BE2C (cell line): ENCODE measurements at regions not wholly inside any gene's neighbourhood (a gene's known extent, or its start where the extent isn't known, plus 50 kb on each side); places are given as distances from the start of the nearest gene placed in this dataset.
"Not testable (repeated sequence)": the region's sequence is repeated elsewhere in the genome, so short reads cannot be mapped to it uniquely, and the experiment has no call there.

ENCODE experiments used
- DNase-seq: peaks from one replicate; pipeline ENCODE4 v3.0.0-alpha.2; 2020
- H3K27me3 ChIP-seq: fragments of 250-450 bp; sonication (Bioruptor Pico); 2 replicates; pipeline ENCODE4 v1.5.1; 2020; ENCODE audit warnings: mild to moderate bottlenecking
- H3K36me3 ChIP-seq: fragments of 250-450 bp; sonication (Bioruptor Pico); 2 replicates; pipeline ENCODE4 v1.5.1; 2020; ENCODE audit warnings: mild to moderate bottlenecking
- H3K4me1 ChIP-seq: fragments of 250-450 bp; sonication (Bioruptor Pico); 2 replicates; pipeline ENCODE4 v1.5.1; 2020
- H3K4me3 ChIP-seq: 2 replicates; pipeline ENCODE4 v1.5.1; 2011; ENCODE audit warnings: low read depth, low read length
- H3K9me3 ChIP-seq: fragments of 250-450 bp; sonication (Bioruptor Pico); 2 replicates; pipeline ENCODE4 v1.5.1; 2020
- TF ChIP-seq, protein P1 (sequence below): IDR thresholded peaks from 2 replicates; pipeline ENCODE4 v1.5.1; 2012; ENCODE audit warnings: mild to moderate bottlenecking, low read depth, low read length

- Histone ChIP-seq H3K27me3 (peaks cover 8% of the 10 kb centered on the region; the same call in 1 of the 2 replicates), H3K9me3 (no peaks in the 10 kb centered on the region), H3K36me3 (no peaks in the 10 kb centered on the region), H3K4me1 (no peaks in the 10 kb centered on the region), H3K4me3 (no peak overlapping the region)
- TF ChIP-seq, protein P1, sequence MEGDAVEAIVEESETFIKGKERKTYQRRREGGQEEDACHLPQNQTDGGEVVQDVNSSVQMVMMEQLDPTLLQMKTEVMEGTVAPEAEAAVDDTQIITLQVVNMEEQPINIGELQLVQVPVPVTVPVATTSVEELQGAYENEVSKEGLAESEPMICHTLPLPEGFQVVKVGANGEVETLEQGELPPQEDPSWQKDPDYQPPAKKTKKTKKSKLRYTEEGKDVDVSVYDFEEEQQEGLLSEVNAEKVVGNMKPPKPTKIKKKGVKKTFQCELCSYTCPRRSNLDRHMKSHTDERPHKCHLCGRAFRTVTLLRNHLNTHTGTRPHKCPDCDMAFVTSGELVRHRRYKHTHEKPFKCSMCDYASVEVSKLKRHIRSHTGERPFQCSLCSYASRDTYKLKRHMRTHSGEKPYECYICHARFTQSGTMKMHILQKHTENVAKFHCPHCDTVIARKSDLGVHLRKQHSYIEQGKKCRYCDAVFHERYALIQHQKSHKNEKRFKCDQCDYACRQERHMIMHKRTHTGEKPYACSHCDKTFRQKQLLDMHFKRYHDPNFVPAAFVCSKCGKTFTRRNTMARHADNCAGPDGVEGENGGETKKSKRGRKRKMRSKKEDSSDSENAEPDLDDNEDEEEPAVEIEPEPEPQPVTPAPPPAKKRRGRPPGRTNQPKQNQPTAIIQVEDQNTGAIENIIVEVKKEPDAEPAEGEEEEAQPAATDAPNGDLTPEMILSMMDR: no peak
- no peak for DNase-seq
Measured at GRCh38 chr11:110347660-110348059, 51.2 kb upstream of the RDX start.

- no peak for DNase-seq
- Histone ChIP-seq H3K4me1 (no peaks in the 10 kb centered on the region), H3K36me3 (no peaks in the 10 kb centered on the region), H3K27me3 (peaks cover 8% of the 10 kb centered on the region; the same call in 1 of the 2 replicates), H3K4me3 (no peak overlapping the region), H3K9me3 (no peaks in the 10 kb centered on the region)
- TF ChIP-seq, protein P1: no peak
Measured at GRCh38 chr11:110349138-110349996, 53.0 kb upstream of the RDX start.

- not testable (repeated sequence) for H3K36me3 ChIP-seq, DNase-seq, H3K9me3 ChIP-seq, H3K27me3 ChIP-seq, H3K4me3 ChIP-seq, H3K4me1 ChIP-seq
Measured at GRCh38 chr11:110349997-110350383, 53.6 kb upstream of the RDX start.

GRCh38 chr11:110355011-110355744 is 58.8 kb upstream of the RDX start:
- Histone ChIP-seq H3K27me3 (peaks cover 4% of the 10 kb centered on the region; the same call in 1 of the 2 replicates), H3K9me3 (no peaks in the 10 kb centered on the region), H3K36me3 (no peaks in the 10 kb centered on the region), H3K4me1 (no peaks in the 10 kb centered on the region), H3K4me3 (no peak overlapping the region)
- TF ChIP-seq, protein P1: no peak
- DNase-seq: no peak

DNA sequence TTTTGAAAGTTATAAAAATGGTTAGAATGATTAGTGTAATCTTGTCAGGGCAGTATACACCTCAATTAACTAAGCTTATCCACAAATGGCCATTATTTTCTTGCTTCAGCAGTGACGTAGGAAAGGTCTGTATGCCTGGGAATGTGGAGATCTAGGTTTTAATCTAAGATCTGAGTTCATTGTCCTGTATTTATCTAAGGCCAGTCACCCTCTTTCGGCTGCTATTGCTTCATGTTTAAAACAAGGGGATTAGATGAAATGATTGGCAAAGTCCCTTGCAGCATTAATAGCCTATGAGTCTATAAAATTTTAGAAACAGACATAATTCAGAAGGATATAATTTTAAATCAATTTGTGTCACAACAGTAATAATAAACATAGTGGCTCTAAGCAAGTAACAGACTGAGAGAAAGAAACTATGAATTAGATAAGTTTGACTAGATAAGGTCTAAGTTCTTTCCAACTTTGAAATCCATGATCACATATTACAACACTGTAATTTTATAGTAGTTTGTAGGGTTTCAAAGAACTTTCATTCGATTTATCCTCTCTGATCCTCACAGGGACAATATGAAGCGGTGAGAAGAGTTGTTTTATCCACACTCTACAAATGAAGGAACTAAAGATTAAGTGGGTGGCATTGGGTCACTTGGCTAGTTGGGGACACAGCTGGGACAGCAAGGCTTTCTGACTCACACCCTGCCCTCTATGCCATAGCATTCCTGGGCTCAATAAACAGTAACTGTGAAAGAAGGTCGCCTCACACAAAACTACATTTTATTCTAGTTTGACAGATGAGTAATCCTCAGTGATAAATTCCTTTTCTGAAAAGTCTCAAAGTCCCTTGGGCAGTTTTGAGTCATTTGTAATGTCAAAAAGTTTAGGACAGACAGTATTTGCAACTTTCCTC is 60.6 kb upstream of the RDX start:
- Histone ChIP-seq H3K9me3 (no peaks in the 10 kb centered on the region), H3K36me3 (no peaks in the 10 kb centered on the region), H3K4me1 (no peaks in the 10 kb centered on the region), H3K27me3 (peaks cover 4% of the 10 kb centered on the region; the same call in 1 of the 2 replicates), H3K4me3 (no peak overlapping the region)
- TF ChIP-seq, protein P1: no peak
- DNase-seq: no peak

DNA sequence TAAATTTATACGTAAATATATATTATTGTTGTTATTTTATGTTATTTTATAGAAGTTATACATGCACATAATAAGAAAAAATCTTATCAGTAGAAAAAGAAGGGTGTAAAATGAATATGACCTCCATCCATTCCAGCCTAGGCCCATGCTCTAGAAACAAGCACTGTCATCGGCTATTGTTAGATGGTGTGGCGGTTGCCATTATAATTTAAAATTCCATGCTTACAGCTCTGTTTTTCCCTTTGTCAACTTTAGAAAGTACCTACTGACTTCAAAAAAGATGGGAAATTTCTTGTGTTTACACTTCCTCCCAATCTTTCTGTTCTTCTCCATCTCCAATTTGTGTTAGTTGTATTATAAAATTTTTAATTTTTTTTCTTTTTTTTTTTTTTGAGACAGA is 61.9 kb upstream of the RDX start:
- H3K36me3 ChIP-seq: no peaks in the 10 kb centered on the region
- H3K4me3 ChIP-seq: no peak overlapping the region
- no peaks in the 10 kb centered on the region for H3K9me3 ChIP-seq
- TF ChIP-seq, protein P1: no peak
- H3K4me1 ChIP-seq: peaks cover 2% of the 10 kb centered on the region
- H3K27me3 ChIP-seq: peaks cover 4% of the 10 kb centered on the region; the same call in 1 of the 2 replicates
- no peak for DNase-seq

DNA sequence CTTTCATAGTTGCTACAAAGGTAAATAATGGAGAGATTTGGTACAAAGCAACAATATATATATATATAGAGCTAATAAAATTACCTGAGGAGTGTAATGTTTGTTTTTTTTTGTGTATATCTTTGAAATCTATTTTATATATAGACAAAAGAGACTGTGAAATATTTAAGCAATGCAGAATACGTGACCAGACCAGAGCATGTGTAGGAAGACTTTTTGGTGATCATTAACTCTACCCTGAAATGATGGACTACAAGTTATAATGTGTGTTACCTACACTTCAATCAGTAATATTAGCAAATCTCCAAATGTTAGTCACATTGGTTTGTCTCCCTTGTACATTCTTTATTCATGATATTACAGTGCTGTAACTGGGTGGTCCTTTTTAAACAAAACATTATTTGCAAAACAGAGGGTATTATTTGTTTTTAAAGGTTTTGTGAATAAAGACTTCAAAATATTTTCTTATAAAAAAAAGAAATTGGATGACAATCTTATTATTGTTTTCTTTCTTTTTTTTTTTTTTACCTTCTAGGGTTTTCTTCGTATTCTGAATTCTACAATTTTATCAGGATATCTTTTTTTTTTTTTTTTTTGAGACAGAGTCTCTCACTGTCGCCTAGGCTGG is 64.5 kb upstream of the RDX start:
- H3K27me3 ChIP-seq, H3K4me1 ChIP-seq, DNase-seq, H3K9me3 ChIP-seq, H3K4me3 ChIP-seq, H3K36me3 ChIP-seq: not testable (repeated sequence)
